ENCODE measurements at regions not wholly inside any gene's neighbourhood (a gene's known extent, or its start where the extent isn't known, plus 50 kb on each side); places are given as distances from the start of the nearest gene placed in this dataset.

- TF ChIP-seq, protein P1, sequence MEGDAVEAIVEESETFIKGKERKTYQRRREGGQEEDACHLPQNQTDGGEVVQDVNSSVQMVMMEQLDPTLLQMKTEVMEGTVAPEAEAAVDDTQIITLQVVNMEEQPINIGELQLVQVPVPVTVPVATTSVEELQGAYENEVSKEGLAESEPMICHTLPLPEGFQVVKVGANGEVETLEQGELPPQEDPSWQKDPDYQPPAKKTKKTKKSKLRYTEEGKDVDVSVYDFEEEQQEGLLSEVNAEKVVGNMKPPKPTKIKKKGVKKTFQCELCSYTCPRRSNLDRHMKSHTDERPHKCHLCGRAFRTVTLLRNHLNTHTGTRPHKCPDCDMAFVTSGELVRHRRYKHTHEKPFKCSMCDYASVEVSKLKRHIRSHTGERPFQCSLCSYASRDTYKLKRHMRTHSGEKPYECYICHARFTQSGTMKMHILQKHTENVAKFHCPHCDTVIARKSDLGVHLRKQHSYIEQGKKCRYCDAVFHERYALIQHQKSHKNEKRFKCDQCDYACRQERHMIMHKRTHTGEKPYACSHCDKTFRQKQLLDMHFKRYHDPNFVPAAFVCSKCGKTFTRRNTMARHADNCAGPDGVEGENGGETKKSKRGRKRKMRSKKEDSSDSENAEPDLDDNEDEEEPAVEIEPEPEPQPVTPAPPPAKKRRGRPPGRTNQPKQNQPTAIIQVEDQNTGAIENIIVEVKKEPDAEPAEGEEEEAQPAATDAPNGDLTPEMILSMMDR (conservative IDR thresholded peaks at IDR 0.05; ENCODE audit: low read depth, low read length) = no peak
- no peak overlapping the region for H3K4me3 ChIP-seq (ENCODE audit: low read depth, low read length)
- no peak for DNase-seq (ENCODE audit: low read depth)
These were observed 348.6 kb downstream of the TNS1 start for GRCh38 chr2:217654168-217654567.

DNA sequence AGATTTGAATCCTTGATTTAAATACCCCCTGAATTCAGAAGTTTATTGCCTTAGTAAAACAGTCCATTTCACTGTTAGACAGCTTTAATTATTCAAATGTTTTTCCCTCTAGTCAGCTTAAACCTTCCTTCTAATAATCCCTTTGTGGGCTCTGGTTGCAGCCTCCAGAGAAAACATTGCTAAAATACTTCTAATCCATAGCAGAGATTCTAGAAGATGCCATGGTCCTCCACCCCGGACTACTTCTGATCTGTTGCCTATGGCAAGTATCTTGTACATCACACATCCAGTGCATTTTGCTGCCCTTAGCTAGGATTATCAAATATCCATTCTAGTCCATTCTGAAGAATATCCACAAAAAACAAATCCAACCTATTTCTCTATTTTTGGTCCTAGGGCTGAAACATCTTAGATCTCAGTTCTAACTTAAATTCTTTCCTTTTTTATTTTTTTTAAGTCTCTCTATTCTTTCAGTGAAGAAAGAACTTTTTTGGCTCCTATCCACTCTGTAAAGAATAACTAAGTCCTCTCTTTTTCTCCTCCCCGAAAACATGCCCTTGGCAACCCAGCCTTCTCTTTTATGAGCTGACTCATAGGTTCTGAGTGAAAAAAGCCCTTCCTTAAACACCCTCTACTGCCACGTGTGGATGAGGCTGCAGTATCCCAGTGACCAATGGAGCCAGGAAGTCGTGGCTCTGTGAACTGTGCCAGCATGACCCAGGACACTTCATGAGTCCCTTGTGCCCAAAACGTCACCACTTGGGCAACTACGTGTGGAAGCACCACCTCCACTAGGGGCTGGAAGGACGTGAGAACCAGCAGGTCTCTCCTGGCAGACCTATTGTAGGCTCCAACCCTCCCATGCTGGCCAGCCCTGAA, 349.8 kb downstream of the TNS1 start:
- no peak overlapping the region for H3K4me3 ChIP-seq (ENCODE audit: low read depth, low read length)
- TF ChIP-seq, protein P1 (conservative IDR thresholded peaks at IDR 0.05; ENCODE audit: low read depth, low read length) = peak; percentile 25
- peak; percentile 86 for DNase-seq (ENCODE audit: low read depth)

GRCh38 chr2:217650716-217651360, 352.0 kb downstream of the TNS1 start:
- no peak overlapping the region for H3K4me3 ChIP-seq (ENCODE audit: low read depth, low read length)
- TF ChIP-seq, protein P1 (conservative IDR thresholded peaks at IDR 0.05; ENCODE audit: low read depth, low read length) = peak; percentile 96
- peak; percentile 94 for DNase-seq (ENCODE audit: low read depth)

GRCh38 chr2:217650229-217650628, 352.6 kb downstream of the TNS1 start:
- TF ChIP-seq, protein P1 (conservative IDR thresholded peaks at IDR 0.05; ENCODE audit: low read depth, low read length) = no peak
- peak; percentile 53 for DNase-seq (ENCODE audit: low read depth)
- H3K4me3 ChIP-seq (ENCODE audit: low read depth, low read length) = no peak overlapping the region

- H3K4me3 ChIP-seq (ENCODE audit: low read depth, low read length) = no peak overlapping the region
- no peak for DNase-seq (ENCODE audit: low read depth)
- TF ChIP-seq, protein P1 (conservative IDR thresholded peaks at IDR 0.05; ENCODE audit: low read depth, low read length) = no peak
These were observed 354.9 kb downstream of the TNS1 start for GRCh38 chr2:217647925-217648324.

DNA sequence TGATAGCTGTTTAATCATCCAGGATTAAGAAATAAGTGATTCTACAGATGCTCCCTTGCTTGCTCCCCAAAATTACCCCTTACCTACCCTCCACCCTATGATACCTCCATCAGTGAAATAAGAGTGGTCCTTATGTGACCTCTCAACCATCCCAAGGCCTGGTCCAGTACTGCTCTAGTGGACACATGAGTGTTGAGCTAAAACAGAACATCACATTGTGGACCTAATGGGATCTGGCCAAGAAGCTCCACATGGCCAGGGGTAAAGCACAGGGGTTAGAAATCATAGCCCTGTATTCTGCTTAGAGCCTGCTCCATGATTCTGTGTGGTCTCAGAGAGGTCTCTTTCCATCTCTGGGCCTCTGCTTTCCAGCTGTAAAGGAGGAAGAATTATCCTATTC, 355.6 kb downstream of the TNS1 start:
- DNase-seq (ENCODE audit: low read depth) = no peak
- TF ChIP-seq, protein P1 (conservative IDR thresholded peaks at IDR 0.05; ENCODE audit: low read depth, low read length) = no peak
- no peak overlapping the region for H3K4me3 ChIP-seq (ENCODE audit: low read depth, low read length)

Data from epithelial cell of proximal tubule (primary cell).